Heart left ventricle (tissue), 13 donors: ENCODE measurements at regions not wholly inside any gene's neighbourhood (a gene's known extent, or its start where the extent isn't known, plus 50 kb on each side); places are given as distances from the start of the nearest gene placed in this dataset.

ENCODE experiments used
- POLR2A ChIP-seq, 2 donors: fragments of 450-650 bp; IDR thresholded peaks; one replicate each; pipeline ENCODE4 v1.6.1; 2017; ENCODE audit warnings: antibody characterized with exemption in 2 of 2, mild to moderate bottlenecking in 2 of 2, moderate library complexity in 2 of 2
- TF ChIP-seq, protein P1 (sequence below), 12 donors: fragments of 200-600 bp; sonication (generic) in 4 of 12; IDR thresholded peaks; one replicate each; pipeline versions ENCODE4 v1.5.0 to v1.8.0; 2018 to 2022; ENCODE audit warnings: antibody characterized with exemption in 12 of 12, mild to moderate bottlenecking in 5 of 12
- donor health status: ischemic (EF 13 %, LVEDD 7.1; RV severe dilation, severe dysfunction).
- donor health status: DM: no; HTN: yes; CAD: no.
- donor health status: DM: no; HTN: no; CAD: no.
- donor health status: ischemic (EF 25% LVEDD 6.9; RV normal size, moderate dysfunction).
- donor health status: ischemic (EF 25% LVEDD 5.7; RV mildly dilated, moderate dysfunction).
- donor health status: ischemic (EF 35%, LVEDD 5.7; RV mildly dilated, moderate dysfunction).
- donor health status: nonischemic (EF 11% LVEDD 7.7; RV severe dilation, severe dysfunction).
- donor health status: DM: yes; HTN: yes; CAD: no.
- donor health status: PGD.
- donor health status: ischemic (EF 29% LVEDD 5.4; RV normal size, mild dysfunction).
- donor health status: nonischemic (EF 23%, LVEDD 6.1; RV moderate dilation, normal function).

DNA sequence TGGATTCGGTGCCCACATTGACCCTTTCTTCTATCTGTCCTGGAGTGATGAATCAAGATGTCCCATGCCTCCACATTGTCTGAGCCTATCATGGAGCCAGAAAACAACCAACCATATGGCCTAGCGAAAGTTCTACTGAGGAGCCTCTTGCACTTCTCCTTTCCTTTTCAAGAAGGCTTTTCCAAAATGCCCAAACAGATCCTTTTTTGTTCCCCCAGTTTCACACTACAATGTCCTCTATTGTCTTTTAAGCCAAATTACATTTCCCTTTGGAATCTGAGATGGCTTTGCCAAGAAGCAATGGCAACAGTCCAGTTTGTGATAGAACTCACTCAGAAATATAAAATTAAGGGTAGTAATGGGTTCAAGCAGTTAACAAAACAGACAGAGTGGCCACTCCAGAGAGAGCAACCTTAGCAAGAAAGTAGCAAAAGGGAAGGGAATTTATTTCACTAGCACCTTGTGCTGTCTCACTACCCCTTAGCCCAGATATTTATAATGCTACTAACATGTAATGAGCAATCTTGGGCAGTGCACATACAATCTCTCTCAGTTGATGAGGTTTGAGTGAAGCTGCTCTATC is 194.6 kb upstream of the PDE1C start:
- TF ChIP-seq, protein P1, sequence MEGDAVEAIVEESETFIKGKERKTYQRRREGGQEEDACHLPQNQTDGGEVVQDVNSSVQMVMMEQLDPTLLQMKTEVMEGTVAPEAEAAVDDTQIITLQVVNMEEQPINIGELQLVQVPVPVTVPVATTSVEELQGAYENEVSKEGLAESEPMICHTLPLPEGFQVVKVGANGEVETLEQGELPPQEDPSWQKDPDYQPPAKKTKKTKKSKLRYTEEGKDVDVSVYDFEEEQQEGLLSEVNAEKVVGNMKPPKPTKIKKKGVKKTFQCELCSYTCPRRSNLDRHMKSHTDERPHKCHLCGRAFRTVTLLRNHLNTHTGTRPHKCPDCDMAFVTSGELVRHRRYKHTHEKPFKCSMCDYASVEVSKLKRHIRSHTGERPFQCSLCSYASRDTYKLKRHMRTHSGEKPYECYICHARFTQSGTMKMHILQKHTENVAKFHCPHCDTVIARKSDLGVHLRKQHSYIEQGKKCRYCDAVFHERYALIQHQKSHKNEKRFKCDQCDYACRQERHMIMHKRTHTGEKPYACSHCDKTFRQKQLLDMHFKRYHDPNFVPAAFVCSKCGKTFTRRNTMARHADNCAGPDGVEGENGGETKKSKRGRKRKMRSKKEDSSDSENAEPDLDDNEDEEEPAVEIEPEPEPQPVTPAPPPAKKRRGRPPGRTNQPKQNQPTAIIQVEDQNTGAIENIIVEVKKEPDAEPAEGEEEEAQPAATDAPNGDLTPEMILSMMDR (IDR thresholded peaks at IDR 0.05): no peak
- no peak for TF ChIP-seq POLR2A (IDR thresholded peaks at IDR 0.05)
